ENCODE measurements at regions not wholly inside any gene's neighbourhood (a gene's known extent, or its start where the extent isn't known, plus 50 kb on each side); places are given as distances from the start of the nearest gene placed in this dataset.

GRCh38 chr18:45353530-45353929 is 261.7 kb upstream of the SLC14A2 start:
- no peak for TF ChIP-seq MAX (IDR thresholded peaks at IDR 0.05; ENCODE audit: insufficient read depth, insufficient read length)
- no peak for TF ChIP-seq CTCF (IDR thresholded peaks at IDR 0.05; ENCODE audit: extremely low read depth in 1 of 2, insufficient read depth in 1 of 2, low read depth in 1 of 2, low read length in 2 of 2)
- TF ChIP-seq JUN (IDR thresholded peaks at IDR 0.05; ENCODE audit: borderline replicate concordance, insufficient read depth, insufficient read length, low read depth), result no peak
- no peak for TF ChIP-seq FOS (IDR thresholded peaks at IDR 0.05; ENCODE audit: borderline replicate concordance, insufficient read depth, low read length)
- no peak for TF ChIP-seq POLR2AphosphoS5 (IDR thresholded peaks at IDR 0.05; ENCODE audit: insufficient read depth, low read depth, low read length)
- no peak for TF ChIP-seq POLR2A (IDR thresholded peaks at IDR 0.05; ENCODE audit: low read depth, low read length)
- TF ChIP-seq MYC (IDR thresholded peaks at IDR 0.05; ENCODE audit: low read depth, low read length), result no peak
- no peak for TF ChIP-seq EZH2 (IDR thresholded peaks at IDR 0.05; ENCODE audit: borderline replicate concordance, low read depth, low read length, severe bottlenecking)

All from endothelial cell of umbilical vein (primary cell).